DND-41 (cell line): ENCODE measurements at regions not wholly inside any gene's neighbourhood (a gene's known extent, or its start where the extent isn't known, plus 50 kb on each side); places are given as distances from the start of the nearest gene placed in this dataset.
"Not testable (repeated sequence)": the region's sequence is repeated elsewhere in the genome, so short reads cannot be mapped to it uniquely, and the experiment has no call there.

Experiments used
- ATAC-seq: fragments of 200-7000 bp; cut with Tn5 transposase; 3 replicates; pipeline ENCODE4 v1.9.1; 2021; ENCODE audit warnings: low read depth; ENCODE audit not compliant: insufficient read depth
- DNase-seq: peaks from one replicate; pipeline ENCODE4 v3.0.0-alpha.2; 2020
- H2AFZ ChIP-seq: 2 replicates; pipeline ENCODE4 v1.6.0; 2012; ENCODE audit warnings: low read depth, low read length
- H3K27ac ChIP-seq: 2 replicates; pipeline ENCODE4 v1.5.1; 2012; ENCODE audit warnings: low read length, inconsistent platforms
- H3K27me3 ChIP-seq: fragments of 200-600 bp; sonication (generic); 2 replicates; pipeline ENCODE4 v1.6.0; 2012; ENCODE audit warnings: low read length, mild to moderate bottlenecking, inconsistent platforms; ENCODE audit not compliant: insufficient read depth, poor library complexity
- H3K36me3 ChIP-seq: 2 replicates; pipeline ENCODE4 v1.5.1; 2012; ENCODE audit warnings: low read length, inconsistent platforms; ENCODE audit not compliant: insufficient read depth
- H3K4me1 ChIP-seq: 2 replicates; pipeline ENCODE4 v1.5.1; 2012; ENCODE audit warnings: mild to moderate bottlenecking, low read length; ENCODE audit not compliant: insufficient read depth
- H3K4me2 ChIP-seq: 2 replicates; pipeline ENCODE4 v1.6.0; 2012; ENCODE audit warnings: mild to moderate bottlenecking, moderate library complexity, low read length, inconsistent platforms; ENCODE audit not compliant: insufficient read depth
- H3K4me3 ChIP-seq, 2 experiments: fragments of 200-600 bp in 1 of 2; shearing (Covaris generic) in 1 of 2; 2 replicates each; pipeline ENCODE4 v1.5.1; 2012 to 2016; ENCODE audit warnings: inconsistent platforms in 2 of 2, low read length in 2 of 2, mild to moderate bottlenecking in 2 of 2, low read depth in 1 of 2, moderate library complexity in 1 of 2
- H3K79me2 ChIP-seq: 2 replicates; pipeline ENCODE4 v1.6.0; 2012; ENCODE audit warnings: low read length, inconsistent platforms; ENCODE audit not compliant: insufficient read depth
- H3K9ac ChIP-seq: 2 replicates; pipeline ENCODE4 v1.6.0; 2012; ENCODE audit warnings: low read depth, mild to moderate bottlenecking, inconsistent platforms, low read length, moderate library complexity
- H3K9me3 ChIP-seq: 2 replicates; pipeline ENCODE4 v1.5.1; 2012; ENCODE audit warnings: low read length, moderate library complexity, mild to moderate bottlenecking, inconsistent platforms; ENCODE audit not compliant: insufficient read depth, severe bottlenecking
- H4K20me1 ChIP-seq: 2 replicates; pipeline ENCODE4 v1.6.0; 2012; ENCODE audit warnings: low read length; ENCODE audit not compliant: insufficient read depth

GRCh38 chr1:83369853-83370252 is 629.1 kb downstream of the TTLL7 start:
- not testable (repeated sequence) for H3K4me2 ChIP-seq, H3K4me1 ChIP-seq, H4K20me1 ChIP-seq, ATAC-seq, H3K27ac ChIP-seq, H3K9ac ChIP-seq, H3K27me3 ChIP-seq, H3K79me2 ChIP-seq, H3K4me3 ChIP-seq, H3K36me3 ChIP-seq, DNase-seq, H2AFZ ChIP-seq, H3K9me3 ChIP-seq

GRCh38 chr1:83365320-83365719 is 633.6 kb downstream of the TTLL7 start:
- not testable (repeated sequence) for H3K9me3 ChIP-seq, H3K36me3 ChIP-seq, DNase-seq, H3K9ac ChIP-seq, H3K27ac ChIP-seq, ATAC-seq, H3K4me2 ChIP-seq, H3K4me3 ChIP-seq, H3K79me2 ChIP-seq, H3K4me1 ChIP-seq, H4K20me1 ChIP-seq, H3K27me3 ChIP-seq, H2AFZ ChIP-seq

DNA sequence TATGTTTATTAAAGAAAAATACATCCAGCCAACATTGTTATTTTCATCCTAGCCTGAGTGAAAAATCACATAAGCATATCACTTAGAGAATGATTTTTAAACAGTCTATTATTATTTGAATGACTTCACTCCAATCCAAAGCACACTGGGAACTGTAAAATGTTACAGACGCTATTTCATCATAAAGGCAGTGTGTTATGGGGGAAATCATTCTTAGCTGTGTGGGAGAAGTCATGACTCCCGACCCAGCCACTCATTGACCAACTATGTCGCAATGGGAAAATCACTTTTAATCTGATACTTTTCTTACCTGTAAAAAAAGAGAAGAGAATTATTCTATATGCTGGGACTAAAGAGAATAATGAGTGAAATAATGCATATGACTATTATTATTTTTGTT is 653.6 kb downstream of the TTLL7 start:
- H4K20me1 ChIP-seq, H3K4me3 ChIP-seq, H3K79me2 ChIP-seq, H2AFZ ChIP-seq, H3K4me1 ChIP-seq, H3K4me2 ChIP-seq, H3K9me3 ChIP-seq, H3K9ac ChIP-seq, DNase-seq, H3K27me3 ChIP-seq, H3K36me3 ChIP-seq, H3K27ac ChIP-seq, ATAC-seq: not testable (repeated sequence)

DNA sequence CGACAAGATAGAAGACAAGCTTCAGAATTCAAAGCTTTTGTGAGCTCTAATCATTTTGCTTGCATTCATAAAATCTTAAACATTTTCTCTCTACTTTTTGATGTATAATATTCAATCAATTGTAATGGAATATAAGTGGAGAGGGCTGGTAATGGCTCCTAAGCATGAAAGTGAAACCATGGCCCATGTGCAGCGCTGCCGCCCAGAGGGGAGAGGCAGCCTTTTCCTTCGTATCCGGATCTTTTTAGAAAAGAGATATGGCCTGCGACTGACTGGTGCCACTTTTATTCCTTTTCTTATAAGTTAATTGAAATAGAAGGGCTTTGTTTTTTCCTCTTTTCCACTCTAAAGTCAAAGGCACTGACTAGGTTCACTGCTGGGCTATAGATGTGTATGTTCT is 655.2 kb downstream of the TTLL7 start:
- not testable (repeated sequence) for H3K9ac ChIP-seq, H3K4me2 ChIP-seq, H3K4me3 ChIP-seq, H3K79me2 ChIP-seq, H4K20me1 ChIP-seq, DNase-seq, H3K27me3 ChIP-seq, H3K4me1 ChIP-seq, H2AFZ ChIP-seq, ATAC-seq, H3K36me3 ChIP-seq, H3K27ac ChIP-seq, H3K9me3 ChIP-seq

DNA sequence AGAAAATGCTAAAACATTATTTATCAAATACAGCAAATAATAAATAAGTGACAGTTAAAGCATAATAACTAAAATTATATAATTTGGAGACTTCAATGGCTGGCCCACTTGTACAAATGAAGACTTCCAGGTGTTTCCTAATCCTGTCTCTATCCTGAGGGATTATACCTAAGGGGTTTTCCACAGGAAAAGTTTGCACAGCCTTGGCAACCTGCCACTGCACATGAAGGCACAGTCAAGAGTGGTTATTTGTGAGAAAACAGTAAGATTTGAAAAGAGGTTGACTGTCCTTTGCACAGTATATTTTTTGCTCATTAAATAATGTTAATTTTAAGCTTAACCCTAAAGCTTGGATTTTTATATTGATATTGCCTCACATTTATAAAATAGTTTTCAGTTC is 655.9 kb downstream of the TTLL7 start:
- not testable (repeated sequence) for H3K79me2 ChIP-seq, H3K4me2 ChIP-seq, H3K9ac ChIP-seq, H4K20me1 ChIP-seq, DNase-seq, ATAC-seq, H3K9me3 ChIP-seq, H3K27ac ChIP-seq, H3K36me3 ChIP-seq, H3K4me3 ChIP-seq, H3K4me1 ChIP-seq, H3K27me3 ChIP-seq, H2AFZ ChIP-seq

DNA sequence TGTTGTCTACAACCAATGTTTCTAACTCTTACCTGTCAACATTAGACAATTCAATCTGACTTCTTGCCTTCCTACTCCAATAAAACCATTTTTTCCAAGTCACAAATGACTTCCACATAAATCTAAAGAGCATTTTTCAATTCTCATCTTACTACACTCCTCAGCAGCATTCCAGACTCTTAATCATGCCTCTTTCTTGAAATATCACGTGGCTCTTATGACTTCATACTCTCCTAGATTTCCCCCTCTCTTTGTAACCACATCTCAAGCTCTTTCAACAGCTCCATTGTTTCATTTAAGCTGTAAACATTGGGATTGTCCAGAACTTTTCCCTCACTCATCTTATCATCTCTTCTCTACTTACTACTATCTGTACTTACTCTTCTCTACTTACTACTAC is 666.6 kb downstream of the TTLL7 start:
- not testable (repeated sequence) for H2AFZ ChIP-seq, H4K20me1 ChIP-seq, ATAC-seq

More for the DNA sequence above, 666.6 kb downstream of the TTLL7 start:
- H3K27ac ChIP-seq, DNase-seq, H3K27me3 ChIP-seq, H3K4me3 ChIP-seq, H3K4me1 ChIP-seq, H3K9ac ChIP-seq, H3K36me3 ChIP-seq, H3K9me3 ChIP-seq, H3K4me2 ChIP-seq, H3K79me2 ChIP-seq: not testable (repeated sequence)
